NB4 (cell line): ENCODE measurements at regions not wholly inside any gene's neighbourhood (a gene's known extent, or its start where the extent isn't known, plus 50 kb on each side); places are given as distances from the start of the nearest gene placed in this dataset.

Experiments used
- CTCF ChIP-seq: IDR thresholded peaks from one replicate; pipeline ENCODE4 v1.5.1; 2012; ENCODE audit warnings: low read depth, low read length
- MAX ChIP-seq: IDR thresholded peaks from 2 replicates; pipeline ENCODE4 v1.6.1; 2011; ENCODE audit warnings: low read depth, low read length
- POLR2A ChIP-seq: IDR thresholded peaks from 2 replicates; pipeline ENCODE4 v1.6.1; 2011; ENCODE audit warnings: mild to moderate bottlenecking; ENCODE audit not compliant: insufficient read length; ENCODE audit errors: extremely low read depth

- TF ChIP-seq CTCF (no peak), MAX (no peak), POLR2A (no peak)
Measured at GRCh38 chr3:80606073-80606472, 838.3 kb upstream of the ROBO1 start.
